SK-N-MC (cell line): ENCODE measurements at regions not wholly inside any gene's neighbourhood (a gene's known extent, or its start where the extent isn't known, plus 50 kb on each side); places are given as distances from the start of the nearest gene placed in this dataset.

Experiments
- DNase-seq: peaks from one replicate; pipeline ENCODE4 v3.0.0-alpha.2; 2011; ENCODE audit warnings: low read depth, low spot score
- H3K27ac ChIP-seq: fragments of 200-600 bp; sonication (generic); 2 replicates; pipeline ENCODE4 v1.5.1; 2016; ENCODE audit warnings: mixed run types
- H3K36me3 ChIP-seq: fragments of 200-600 bp; sonication (generic); 2 replicates; pipeline ENCODE4 v1.6.1; 2017; ENCODE audit warnings: antibody characterized with exemption, low read length, mixed read lengths; ENCODE audit not compliant: insufficient read depth
- H3K4me3 ChIP-seq: fragments of 200-600 bp; sonication (generic); 2 replicates; pipeline ENCODE4 v1.5.1; 2016
- H3K9ac ChIP-seq: fragments of 200-600 bp; sonication (generic); 2 replicates; pipeline ENCODE4 v1.8.0; 2017; ENCODE audit warnings: mixed run types, mixed read lengths; ENCODE audit not compliant: insufficient read length
- H3K9me3 ChIP-seq: fragments of 200-600 bp; sonication (generic); 2 replicates; pipeline ENCODE4 v1.6.1; 2017; ENCODE audit warnings: low read depth, mild to moderate bottlenecking, antibody characterized with exemption, low read length, moderate library complexity, mixed read lengths
- EZH2 ChIP-seq: fragments of 200-600 bp; sonication (generic); IDR thresholded peaks from one replicate; pipeline ENCODE4 v1.6.1; 2017; ENCODE audit warnings: antibody characterized with exemption
- FOXP2 ChIP-seq: optimal IDR thresholded peaks from 2 replicates; pipeline ENCODE3; 2011; ENCODE audit warnings: mild to moderate bottlenecking, moderate library complexity; ENCODE audit not compliant: insufficient read depth; ENCODE audit errors: extremely low read length, control extremely low read depth
- POLR2AphosphoS5 ChIP-seq: IDR thresholded peaks from 2 replicates; pipeline ENCODE4 v1.6.1; 2012; ENCODE audit warnings: mild to moderate bottlenecking, low read depth, low read length, borderline replicate concordance

- H3K4me3 ChIP-seq, result no peak overlapping the region
- H3K9me3 ChIP-seq, result no peaks in the 10 kb centered on the region
- TF ChIP-seq FOXP2, result no peak
- DNase-seq, result no peak
- no peak overlapping the region for H3K9ac ChIP-seq
- H3K36me3 ChIP-seq, result no peaks in the 10 kb centered on the region
- no peak overlapping the region for H3K27ac ChIP-seq
Measured at GRCh38 chr4:96355414-96355813, 515.5 kb downstream of the PDHA2 start.

GRCh38 chr4:96356591-96357370 lies 516.9 kb downstream of the PDHA2 start:
- Histone ChIP-seq H3K36me3 (no peaks in the 10 kb centered on the region), H3K9ac (no peak overlapping the region), H3K27ac (no peak overlapping the region), H3K9me3 (no peaks in the 10 kb centered on the region), H3K4me3 (no peak overlapping the region)
- TF ChIP-seq EZH2, result no peak
- no peak for TF ChIP-seq FOXP2
- TF ChIP-seq POLR2AphosphoS5, result no peak
- DNase-seq, result no peak

GRCh38 chr4:96366632-96367031 lies 526.7 kb downstream of the PDHA2 start:
- 0 out of 2 replicates have a peak, but pooled peaks cover 4% of the 10 kb centered on the region for H3K9me3 ChIP-seq
- no peak overlapping the region for H3K9ac ChIP-seq
- no peak overlapping the region for H3K4me3 ChIP-seq
- no peak for DNase-seq
- no peak overlapping the region for H3K27ac ChIP-seq
- TF ChIP-seq EZH2 (no peak), FOXP2 (no peak), POLR2AphosphoS5 (no peak)
- no peaks in the 10 kb centered on the region for H3K36me3 ChIP-seq

GRCh38 chr4:96375367-96375766 lies 535.5 kb downstream of the PDHA2 start:
- no peaks in the 10 kb centered on the region for H3K36me3 ChIP-seq
- DNase-seq, result no peak
- H3K27ac ChIP-seq, result no peak overlapping the region
- no peaks in the 10 kb centered on the region for H3K9me3 ChIP-seq
- TF ChIP-seq FOXP2 (no peak), POLR2AphosphoS5 (no peak), EZH2 (no peak)
- no peak overlapping the region for H3K4me3 ChIP-seq
- H3K9ac ChIP-seq, result no peak overlapping the region

- TF ChIP-seq POLR2AphosphoS5 (no peak), EZH2 (no peak), FOXP2 (no peak)
- no peak overlapping the region for H3K27ac ChIP-seq
- no peaks in the 10 kb centered on the region for H3K36me3 ChIP-seq
- no peak overlapping the region for H3K4me3 ChIP-seq
- no peak for DNase-seq
- no peaks in the 10 kb centered on the region for H3K9me3 ChIP-seq
- no peak overlapping the region for H3K9ac ChIP-seq
Measured at GRCh38 chr4:96379524-96379923, 539.6 kb downstream of the PDHA2 start.

- Histone ChIP-seq H3K4me3 (no peak overlapping the region), H3K9ac (no peak overlapping the region), H3K36me3 (no peaks in the 10 kb centered on the region), H3K9me3 (no peaks in the 10 kb centered on the region), H3K27ac (no peak overlapping the region)
- no peak for DNase-seq
- TF ChIP-seq FOXP2 (no peak), POLR2AphosphoS5 (no peak), EZH2 (no peak)
Measured at GRCh38 chr4:96380106-96380505, 540.2 kb downstream of the PDHA2 start.

GRCh38 chr4:96383349-96383748 lies 543.5 kb downstream of the PDHA2 start:
- Histone ChIP-seq H3K36me3 (no peaks in the 10 kb centered on the region), H3K9me3 (no peaks in the 10 kb centered on the region), H3K27ac (no peak overlapping the region), H3K9ac (no peak overlapping the region), H3K4me3 (no peak overlapping the region)
- no peak for DNase-seq
- TF ChIP-seq POLR2AphosphoS5 (no peak), FOXP2 (no peak), EZH2 (no peak)

- H3K27ac ChIP-seq, result no peak overlapping the region
- no peaks in the 10 kb centered on the region for H3K9me3 ChIP-seq
- peak; percentile 34 for DNase-seq
- H3K36me3 ChIP-seq, result no peaks in the 10 kb centered on the region
- H3K9ac ChIP-seq, result no peak overlapping the region
- H3K4me3 ChIP-seq, result no peak overlapping the region
- TF ChIP-seq POLR2AphosphoS5, result no peak
- no peak for TF ChIP-seq EZH2
- no peak for TF ChIP-seq FOXP2
Measured at GRCh38 chr4:96389770-96390169, 549.9 kb downstream of the PDHA2 start.

- Histone ChIP-seq H3K9ac (no peak overlapping the region), H3K27ac (no peak overlapping the region), H3K4me3 (no peak overlapping the region), H3K9me3 (no peaks in the 10 kb centered on the region), H3K36me3 (no peaks in the 10 kb centered on the region)
- TF ChIP-seq FOXP2, result no peak
- no peak for TF ChIP-seq EZH2
- no peak for TF ChIP-seq POLR2AphosphoS5
- DNase-seq, result no peak
Measured at GRCh38 chr4:96390404-96390803, 550.5 kb downstream of the PDHA2 start.
